ENCODE measurements at regions not wholly inside any gene's neighbourhood (a gene's known extent, or its start where the extent isn't known, plus 50 kb on each side); places are given as distances from the start of the nearest gene placed in this dataset.

GRCh38 chr5:105807951-105808350, 1862.8 kb downstream of the EFNA5 start:
- DNase-seq (ENCODE audit: low spot score) = no peak

GRCh38 chr5:105807290-105807689, 1863.4 kb downstream of the EFNA5 start:
- DNase-seq (ENCODE audit: low spot score) = no peak

GRCh38 chr5:105806596-105806995, 1864.1 kb downstream of the EFNA5 start:
- no peak for DNase-seq (ENCODE audit: low spot score)

- no peak for DNase-seq (ENCODE audit: low spot score)
These were observed 1867.3 kb downstream of the EFNA5 start for GRCh38 chr5:105803431-105803830.

GRCh38 chr5:105794578-105794977, 1876.2 kb downstream of the EFNA5 start:
- no peak for DNase-seq (ENCODE audit: low spot score)

GRCh38 chr5:105789246-105789645, 1881.5 kb downstream of the EFNA5 start:
- no peak for DNase-seq (ENCODE audit: low spot score)

- DNase-seq (ENCODE audit: low spot score) = no peak
These were observed 1886.9 kb downstream of the EFNA5 start for GRCh38 chr5:105783811-105784210.

- DNase-seq (ENCODE audit: low spot score) = no peak
These were observed 1888.2 kb downstream of the EFNA5 start for GRCh38 chr5:105782501-105782900.

GRCh38 chr5:105773241-105773640, 1897.5 kb downstream of the EFNA5 start:
- DNase-seq (ENCODE audit: low spot score) = no peak

- no peak for DNase-seq (ENCODE audit: low spot score)
These were observed 1903.5 kb downstream of the EFNA5 start for GRCh38 chr5:105767267-105767666.

GRCh38 chr5:105762728-105763127, 1908.0 kb downstream of the EFNA5 start:
- DNase-seq (ENCODE audit: low spot score) = no peak

GRCh38 chr5:105754056-105754455, 1916.7 kb downstream of the EFNA5 start:
- DNase-seq (ENCODE audit: low spot score) = no peak

- DNase-seq (ENCODE audit: low spot score) = no peak
These were observed 1917.9 kb downstream of the EFNA5 start for GRCh38 chr5:105752801-105753200.

GRCh38 chr5:105751908-105752307, 1918.8 kb downstream of the EFNA5 start:
- DNase-seq (ENCODE audit: low spot score) = no peak

GRCh38 chr5:105745111-105745510, 1925.6 kb downstream of the EFNA5 start:
- no peak for DNase-seq (ENCODE audit: low spot score)

- DNase-seq (ENCODE audit: low spot score) = no peak
These were observed 1930.5 kb downstream of the EFNA5 start for GRCh38 chr5:105740242-105740641.

- no peak for DNase-seq (ENCODE audit: low spot score)
These were observed 1931.0 kb downstream of the EFNA5 start for GRCh38 chr5:105739732-105740131.

GRCh38 chr5:105735704-105736103, 1935.0 kb downstream of the EFNA5 start:
- no peak for DNase-seq (ENCODE audit: low spot score)

GRCh38 chr5:105730982-105731381, 1939.8 kb downstream of the EFNA5 start:
- DNase-seq (ENCODE audit: low spot score) = no peak

GRCh38 chr5:105726093-105726492, 1944.6 kb downstream of the EFNA5 start:
- DNase-seq (ENCODE audit: low spot score) = no peak

GRCh38 chr5:105708442-105708841, 1962.3 kb downstream of the EFNA5 start:
- no peak for DNase-seq (ENCODE audit: low spot score)

GRCh38 chr5:105702323-105702722, 1968.4 kb downstream of the EFNA5 start:
- no peak for DNase-seq (ENCODE audit: low spot score)

GRCh38 chr5:105696440-105696839, 1974.3 kb downstream of the EFNA5 start:
- DNase-seq (ENCODE audit: low spot score) = no peak

GRCh38 chr5:105695941-105696340, 1974.8 kb downstream of the EFNA5 start:
- no peak for DNase-seq (ENCODE audit: low spot score)

GRCh38 chr5:105689596-105689995, 1981.1 kb downstream of the EFNA5 start:
- DNase-seq (ENCODE audit: low spot score) = no peak
